T47D (cell line): ENCODE measurements at regions not wholly inside any gene's neighbourhood (a gene's known extent, or its start where the extent isn't known, plus 50 kb on each side); places are given as distances from the start of the nearest gene placed in this dataset.
"Not testable (repeated sequence)": the region's sequence is repeated elsewhere in the genome, so short reads cannot be mapped to it uniquely, and the experiment has no call there.

Source experiments
- DNase-seq, 2 experiments: peaks; one replicate each; pipeline versions ENCODE4 v3.0.0 to v3.0.0-alpha.2; 2011 to 2012; ENCODE audit warnings: low read depth in 1 of 2, low spot score in 1 of 2
- JUND ChIP-seq: IDR thresholded peaks from 2 replicates; pipeline ENCODE4 v1.6.1; 2012; ENCODE audit warnings: low read depth
- in situ Hi-C: cut with HindIII; loops from 2 replicates; pipeline ENCODE4 v1.10.0; 2016; ENCODE audit warnings: low sequenced_read_pairs, low pct_unique_long_range_greater_than_20kb

DNA sequence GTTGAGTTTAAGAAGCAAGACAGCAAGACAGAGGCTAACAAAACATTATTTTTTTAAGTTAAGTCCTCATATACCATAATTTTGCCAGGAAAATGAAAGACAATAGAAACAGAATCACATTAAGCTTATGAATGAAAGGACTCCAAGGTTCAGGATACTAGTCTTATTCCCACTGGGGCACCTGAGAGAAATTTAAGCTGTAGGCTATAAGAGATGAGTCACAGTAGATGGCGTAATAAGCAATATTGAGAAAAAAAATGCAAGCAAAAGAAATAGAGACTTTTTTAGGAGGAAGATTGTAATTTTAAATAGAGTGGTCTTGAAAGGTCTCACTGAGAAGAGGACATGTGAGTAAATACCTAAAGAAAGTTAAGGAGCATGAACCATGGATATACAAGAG lies 57.1 kb upstream of the KIF2B start:
- in situ Hi-C loops, result no loop called here
- DNase-seq, result no peak
- no peak for TF ChIP-seq JUND

DNA sequence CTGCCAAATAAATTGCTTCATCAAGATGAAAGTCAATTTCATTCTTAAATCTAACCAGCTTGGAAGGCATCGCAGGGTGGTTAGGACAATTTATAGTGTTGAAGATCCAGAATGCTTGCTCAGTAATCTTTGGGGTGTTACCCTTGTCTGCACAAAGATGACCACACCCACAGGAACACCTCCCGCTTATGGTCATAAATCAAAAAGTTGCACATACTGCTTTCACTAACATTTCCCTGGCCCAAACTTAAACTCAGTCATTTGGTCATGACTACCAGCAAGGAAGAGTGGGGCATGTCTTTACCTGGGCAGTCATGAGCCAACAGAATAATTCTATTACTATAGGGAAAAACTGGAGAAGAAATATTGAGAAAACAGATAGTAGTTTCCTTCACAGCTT lies 57.6 kb upstream of the KIF2B start:
- TF ChIP-seq JUND, result no peak
- DNase-seq, result no peak
- in situ Hi-C loops, result no loop called here

DNA sequence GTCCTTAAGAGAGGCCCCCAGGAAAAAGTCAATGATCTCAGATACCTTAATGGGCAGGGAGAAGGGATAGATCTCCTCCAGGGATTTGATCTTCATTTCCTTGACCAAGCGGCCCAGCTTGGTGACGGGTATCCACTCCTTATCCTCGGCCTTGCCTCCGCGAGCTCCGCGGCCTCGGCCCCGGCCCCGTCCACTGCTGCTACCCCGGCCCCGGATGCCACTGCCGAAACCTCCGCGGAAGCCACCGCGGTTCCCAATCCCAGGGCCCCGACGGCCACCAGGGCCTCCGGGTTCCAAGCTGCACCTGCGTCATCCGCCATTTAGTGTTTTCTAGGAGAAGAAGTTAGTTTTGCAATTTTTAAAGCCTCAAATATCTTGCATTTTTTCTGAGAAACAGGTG lies 65.2 kb upstream of the KIF2B start:
- no peak for DNase-seq
- in situ Hi-C loops, result no loop called here
- no peak for TF ChIP-seq JUND

DNA sequence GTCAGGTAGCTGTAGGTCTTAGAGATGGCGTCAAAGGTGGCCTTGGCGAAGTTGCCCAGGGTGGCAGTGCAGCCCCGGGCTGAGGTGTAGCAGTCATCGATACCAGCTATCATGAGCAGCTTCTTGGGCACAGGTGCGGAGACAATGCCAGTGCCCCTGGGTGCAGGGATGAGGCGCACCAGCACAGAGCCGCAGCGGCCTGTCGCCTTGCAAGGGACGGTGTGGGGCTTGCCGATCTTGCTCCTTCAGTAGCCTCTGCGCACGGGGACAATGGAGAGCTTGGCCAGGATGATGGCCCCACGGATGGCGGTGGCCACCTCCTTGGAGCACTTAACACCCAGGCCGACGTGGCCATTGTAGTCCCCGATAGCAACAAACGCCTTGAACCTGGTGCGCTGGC lies 65.6 kb upstream of the KIF2B start:
- DNase-seq, in situ Hi-C loops: not testable (repeated sequence)

DNA sequence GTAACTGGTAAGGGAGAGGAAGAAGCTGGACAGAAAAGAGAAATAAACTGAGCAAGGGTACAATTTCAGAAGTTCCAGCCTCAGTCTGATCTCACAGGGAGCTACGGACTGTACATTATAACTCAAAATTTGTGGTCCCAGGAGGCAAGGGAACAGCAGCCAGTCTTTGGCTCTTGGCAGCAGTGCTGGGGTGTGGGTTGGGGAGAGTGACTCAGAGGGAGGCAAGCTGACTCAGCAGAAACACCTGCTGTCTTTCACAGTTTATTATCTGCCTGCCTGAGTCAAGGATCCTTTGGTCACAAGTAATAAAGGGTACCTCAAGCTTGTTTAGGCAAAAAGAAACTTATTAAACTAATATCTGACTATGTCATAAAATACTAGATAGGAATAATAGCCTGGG lies 73.5 kb upstream of the KIF2B start:
- in situ Hi-C loops, result no loop called here
- TF ChIP-seq JUND, result no peak
- no peak for DNase-seq

DNA sequence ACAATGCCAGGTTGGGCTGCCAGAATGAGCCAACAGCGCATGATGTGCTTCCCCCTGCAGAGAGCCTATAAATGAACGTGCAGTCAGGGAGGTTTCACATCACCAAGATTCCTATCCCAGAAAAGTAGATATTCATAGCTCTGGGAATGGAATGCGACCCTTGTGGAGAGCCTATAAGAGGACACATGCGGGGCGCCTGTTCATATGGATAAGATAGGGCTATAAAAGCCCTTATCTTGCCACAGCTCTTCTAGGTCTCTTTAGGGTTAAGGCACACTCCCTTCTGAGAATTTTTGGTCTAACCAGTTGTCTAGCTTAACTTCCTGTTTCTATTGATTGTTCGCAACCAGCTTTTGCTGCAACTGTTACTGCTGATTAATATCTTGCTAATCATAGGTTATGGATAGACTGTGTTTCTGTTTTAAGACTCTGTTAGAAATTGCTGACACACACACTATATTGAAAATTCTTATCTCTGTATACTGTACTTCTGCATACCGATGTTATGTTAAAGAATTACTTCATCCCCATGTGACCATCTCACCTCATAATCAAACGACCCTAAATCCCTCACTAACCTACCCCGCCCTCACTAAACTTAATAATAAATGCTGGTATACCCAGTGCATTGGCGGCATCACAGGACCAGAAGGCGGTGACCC lies 74.4 kb upstream of the KIF2B start:
- in situ Hi-C loops, DNase-seq: not testable (repeated sequence)

DNA sequence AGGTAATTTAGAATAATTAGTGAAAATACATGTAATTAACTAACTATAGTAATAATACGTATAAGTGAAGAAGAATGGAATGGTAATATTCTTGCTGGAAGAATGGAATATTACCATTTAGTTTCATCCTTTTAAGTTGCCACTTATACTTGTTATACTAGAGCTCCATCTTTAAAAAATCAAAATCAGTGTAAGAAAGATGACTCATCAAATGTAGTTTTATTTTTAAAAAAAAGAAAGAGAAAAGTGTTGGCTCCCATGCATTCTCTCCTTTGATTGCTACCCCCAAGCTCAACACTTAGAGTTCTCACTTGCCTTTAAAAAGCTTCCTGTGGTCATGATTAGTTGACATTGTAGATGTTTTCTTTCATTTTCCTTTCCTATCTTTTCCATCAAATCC lies 82.4 kb upstream of the KIF2B start:
- no peak for TF ChIP-seq JUND
- in situ Hi-C loops, result no loop called here
- DNase-seq, result no peak

DNA sequence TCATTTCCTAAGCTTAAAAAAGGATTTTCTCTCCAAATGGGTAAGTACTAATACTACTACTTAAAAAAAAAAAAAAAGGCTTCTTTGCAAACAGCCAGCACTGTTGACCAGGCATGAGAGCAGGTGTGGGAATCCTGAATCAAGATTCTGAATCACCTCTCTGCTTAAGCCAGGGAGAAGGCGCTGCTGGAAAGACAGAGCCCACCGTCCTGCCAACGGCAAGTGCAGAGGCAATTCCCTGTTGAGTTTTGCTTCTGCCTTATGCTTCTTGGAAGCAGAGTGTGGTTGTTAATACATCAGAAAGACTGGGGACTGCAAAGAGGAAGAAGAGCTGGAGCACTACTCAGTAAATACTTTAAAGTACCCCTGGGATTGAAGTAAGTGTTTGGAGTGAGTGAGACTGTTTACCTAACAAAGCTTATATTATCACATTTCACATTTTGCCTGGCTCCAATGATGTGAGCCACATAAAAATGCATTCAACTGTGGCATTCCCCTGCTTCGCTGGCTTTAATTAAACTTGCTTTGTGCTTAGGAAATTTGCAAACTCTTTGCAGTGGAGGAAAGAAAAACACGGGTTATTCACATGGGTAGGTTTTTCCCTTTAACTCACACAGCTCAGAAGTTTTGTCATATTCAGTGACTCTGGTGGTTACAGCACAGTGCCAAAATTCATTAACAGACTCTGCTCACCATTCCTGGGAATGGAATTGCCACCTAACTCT lies 86.0 kb upstream of the KIF2B start:
- TF ChIP-seq JUND, result no peak
- no peak for DNase-seq

DNA sequence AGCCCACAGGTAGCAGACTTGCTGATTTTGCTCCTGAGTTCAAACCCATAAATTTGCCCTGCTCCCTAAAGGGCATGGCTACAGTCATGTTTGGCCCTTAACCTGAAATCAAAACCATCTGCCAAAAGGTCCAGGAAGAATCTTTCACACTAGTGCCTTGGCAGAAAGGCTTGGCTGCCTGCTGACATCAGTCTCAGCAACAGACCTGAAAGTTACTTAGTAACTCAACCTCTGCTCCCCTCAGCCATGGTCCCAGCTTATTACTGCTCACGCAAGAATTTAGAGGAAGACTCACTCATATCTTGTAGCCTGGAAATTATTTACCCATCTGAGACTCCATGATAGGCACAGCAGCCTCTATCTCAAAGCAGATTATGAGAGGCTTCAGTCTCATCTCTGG lies 98.0 kb upstream of the KIF2B start:
- DNase-seq, result no peak
- in situ Hi-C loops, result no loop called here
- TF ChIP-seq JUND, result no peak

More for the DNA sequence above, 86.0 kb upstream of the KIF2B start:
- in situ Hi-C loops, result no loop called here

DNA sequence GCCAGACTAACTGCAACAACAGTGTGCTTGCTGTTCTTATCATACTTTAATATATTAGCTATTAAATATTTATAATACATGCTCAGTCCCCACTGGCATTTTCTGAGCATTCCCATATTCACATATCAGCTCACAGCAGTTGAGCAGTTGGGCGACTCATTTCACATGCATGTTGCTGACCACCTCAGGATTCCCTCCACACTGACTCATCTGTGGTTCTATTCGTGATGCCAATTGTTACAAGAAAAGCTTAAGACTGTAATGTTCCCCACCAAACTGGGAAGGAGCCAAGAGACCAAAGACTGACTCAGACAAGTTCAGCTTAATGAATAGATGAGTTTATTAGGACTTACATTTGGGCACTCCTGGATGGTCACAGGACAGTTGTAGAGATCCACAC lies 100.3 kb upstream of the KIF2B start:
- DNase-seq, result no peak
- no peak for TF ChIP-seq JUND
- in situ Hi-C loops, result no loop called here

DNA sequence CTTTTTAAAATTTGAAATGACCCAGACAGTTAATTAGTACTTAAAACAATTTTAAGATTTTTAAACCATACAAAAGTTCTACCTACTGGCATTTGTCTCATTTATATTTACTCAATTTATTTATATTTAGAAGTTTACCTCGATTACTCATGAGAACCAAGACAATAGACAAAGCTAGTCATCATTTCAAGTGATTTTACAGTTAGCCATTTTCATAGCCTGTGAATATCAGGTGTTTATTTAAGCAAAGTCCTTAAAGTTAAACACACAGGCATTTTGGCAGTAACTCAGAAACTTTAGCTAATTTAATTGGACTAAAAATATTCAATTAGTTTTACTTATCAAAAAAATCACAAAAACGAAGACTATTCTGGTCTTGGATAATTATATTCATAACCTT lies 101.6 kb upstream of the KIF2B start:
- no peak for DNase-seq
- in situ Hi-C loops, result no loop called here
- TF ChIP-seq JUND, result no peak

DNA sequence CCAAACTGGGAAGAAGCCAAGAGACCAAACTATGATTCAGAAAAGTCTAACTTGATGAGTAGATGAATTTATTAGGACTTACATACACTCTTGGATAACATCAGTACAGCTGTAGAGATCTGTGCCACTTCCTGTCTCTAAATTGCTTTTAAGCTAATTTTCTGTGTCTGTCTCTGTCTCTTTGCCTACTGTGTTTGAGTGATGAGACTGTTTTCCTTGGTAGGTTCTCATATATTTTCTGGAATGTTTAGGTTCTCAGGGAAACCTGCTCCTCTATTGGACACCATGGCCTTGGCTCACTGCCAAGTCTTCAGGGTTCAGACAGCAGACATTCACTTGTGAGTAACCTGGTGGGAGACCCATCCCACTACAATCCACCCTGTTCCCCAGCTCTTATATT lies 103.5 kb upstream of the KIF2B start:
- in situ Hi-C loops, result no loop called here
- peak in 1 of 2 experiments; percentile 8 for DNase-seq
- no peak for TF ChIP-seq JUND

DNA sequence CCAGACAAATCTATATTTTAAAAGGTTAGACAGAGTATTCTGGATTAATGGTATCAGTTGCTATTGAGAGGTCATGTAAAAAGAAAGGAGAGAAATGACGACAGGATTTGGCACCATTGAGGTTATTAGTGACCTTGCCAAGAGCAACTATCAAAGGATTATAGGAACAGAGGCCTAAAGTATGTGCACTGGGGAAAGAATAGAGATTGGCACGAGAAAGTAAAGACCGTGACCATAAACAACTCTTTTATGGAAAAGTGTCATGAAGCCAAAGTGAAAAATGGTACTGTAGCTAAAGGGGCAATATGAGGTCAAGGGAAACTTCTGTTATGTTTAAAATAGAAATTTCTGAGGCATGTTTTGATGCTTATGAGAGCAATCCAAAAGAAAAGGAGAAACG lies 115.2 kb upstream of the KIF2B start:
- TF ChIP-seq JUND, result no peak
- in situ Hi-C loops, result no loop called here
- DNase-seq, result no peak

DNA sequence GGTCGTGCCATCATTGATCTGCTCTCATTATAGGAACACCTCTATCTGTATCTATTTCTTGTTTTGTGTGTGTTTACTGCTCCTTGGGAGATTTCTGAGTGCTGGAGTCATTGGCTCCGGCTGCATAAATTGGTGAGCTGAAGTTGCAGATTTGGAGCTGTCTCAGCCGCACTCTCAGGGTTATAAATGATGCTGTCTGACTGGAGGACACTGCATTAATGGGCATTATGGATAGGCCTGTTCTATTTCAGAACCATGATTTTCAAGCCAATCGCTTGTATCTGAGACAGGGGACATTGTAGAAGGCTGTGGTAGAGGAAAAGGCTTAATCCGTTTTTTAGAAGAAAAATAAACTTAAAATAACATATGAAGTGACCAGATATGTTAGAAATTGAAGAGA lies 126.4 kb upstream of the KIF2B start:
- no peak for DNase-seq
- in situ Hi-C loops, result no loop called here
- TF ChIP-seq JUND, result no peak
